H1 (cell line): ENCODE measurements at regions not wholly inside any gene's neighbourhood (a gene's known extent, or its start where the extent isn't known, plus 50 kb on each side); places are given as distances from the start of the nearest gene placed in this dataset.

Experiments used
- CTCF ChIA-PET: fragments of 300-600 bp; sonication (Branson Sonifier 250); formaldehyde crosslinking; loops from one replicate; lab custom pipeline; 2021; ENCODE audit not compliant: partially characterized antibody; lab: Charles Lee
- POLR2A ChIA-PET: fragments of 300-600 bp; sonication (Branson Sonifier 250); formaldehyde crosslinking; loops from one replicate; lab custom pipeline; 2021; ENCODE audit warnings: inconsistent platforms; ENCODE audit not compliant: partially characterized antibody; lab: Charles Lee
- DNase-seq, 2 experiments: peaks; one replicate each; pipeline versions ENCODE4 v3.0.0 to v3.0.0-alpha.2; 2010 to 2022; ENCODE audit warnings: low spot score in 2 of 2, low read depth in 1 of 2, mixed read lengths in 1 of 2
- FAIRE-seq: peaks from 2 replicates; lab custom pipeline; 2011; peaks lifted over from hg19 to GRCh38; lab: Jason Lieb, UNC
- H2AFZ ChIP-seq: 2 replicates; pipeline ENCODE4 v1.8.1; 2012; ENCODE audit warnings: low read length, inconsistent platforms
- H2AK5ac ChIP-seq: 2 replicates; pipeline ENCODE4 v1.6.1; 2013; ENCODE audit warnings: low read depth, low read length
- H2BK120ac ChIP-seq: replicated peaks from 2 replicates; pipeline ENCODE3; 2013; ENCODE audit warnings: low read depth, low read length, inconsistent platforms
- H2BK12ac ChIP-seq: 2 replicates; pipeline ENCODE4 v1.6.1; 2013; ENCODE audit warnings: low read depth, low read length
- H2BK15ac ChIP-seq: 2 replicates; pipeline ENCODE4 v1.6.1; 2013; ENCODE audit warnings: low read length
- H2BK20ac ChIP-seq: 2 replicates; pipeline ENCODE4 v1.6.1; 2013; ENCODE audit warnings: low read length
- H2BK5ac ChIP-seq: 2 replicates; pipeline ENCODE4 v1.6.1; 2013; ENCODE audit warnings: low read depth, low read length
- H3K14ac ChIP-seq: 2 replicates; pipeline ENCODE4 v1.6.1; 2013; ENCODE audit warnings: inconsistent platforms; ENCODE audit not compliant: insufficient read length
- H3K18ac ChIP-seq: 2 replicates; pipeline ENCODE4 v1.6.1; 2013; ENCODE audit warnings: low read length; ENCODE audit errors: extremely low read depth
- H3K23ac ChIP-seq: 2 replicates; pipeline ENCODE4 v1.6.1; 2013; ENCODE audit warnings: inconsistent platforms; ENCODE audit not compliant: insufficient read length
- H3K23me2 ChIP-seq: 2 replicates; pipeline ENCODE4 v1.6.1; 2013; ENCODE audit warnings: low read depth, low read length
- H3K27ac ChIP-seq: 2 replicates; pipeline ENCODE4 v1.6.1; 2011; ENCODE audit warnings: low read depth, low read length, inconsistent platforms
- H3K27me3 ChIP-seq, 4 experiments: replicated peaks in 1 of 4; 1 replicate in 1 of 4; 2 replicates in 3 of 4; pipeline versions ENCODE4 v1.6.1 to v1.8.1; 2011 to 2013; ENCODE audit warnings: low read length in 3 of 4, mild to moderate bottlenecking in 3 of 4, inconsistent platforms in 2 of 4, mixed read lengths in 2 of 4, moderate library complexity in 1 of 4; ENCODE audit not compliant: control insufficient read depth in 3 of 4, insufficient read depth in 3 of 4; ENCODE audit errors: extremely low read depth in 1 of 4
- H3K36me3 ChIP-seq, 4 experiments: 2 replicates each; pipeline versions ENCODE4 v1.6.1 to v1.8.1; 2011 to 2013; ENCODE audit warnings: mild to moderate bottlenecking in 4 of 4, low read length in 3 of 4, moderate library complexity in 2 of 4, control low read depth in 1 of 4, inconsistent platforms in 1 of 4; ENCODE audit not compliant: insufficient read depth in 4 of 4, control insufficient read depth in 2 of 4
- H3K4ac ChIP-seq: replicated peaks from 2 replicates; pipeline ENCODE3; 2013; ENCODE audit warnings: low read length, low read depth, mixed read lengths, inconsistent platforms; ENCODE audit not compliant: insufficient read length
- H3K4me1 ChIP-seq, 4 experiments: replicated peaks in 1 of 4; 1 replicate in 1 of 4; 2 replicates in 3 of 4; pipeline versions ENCODE4 v1.6.1 to v1.8.1; 2011 to 2013; ENCODE audit warnings: low read length in 3 of 4, inconsistent platforms in 2 of 4, mixed read lengths in 1 of 4; ENCODE audit not compliant: insufficient read depth in 4 of 4, control insufficient read depth in 3 of 4
- H3K4me2 ChIP-seq, 2 experiments: 2 replicates each; pipeline versions ENCODE4 v1.6.1 to v1.8.1; 2011 to 2013; ENCODE audit warnings: low read depth in 2 of 2, low read length in 2 of 2, control low read depth in 1 of 2, inconsistent platforms in 1 of 2, mild to moderate bottlenecking in 1 of 2; ENCODE audit not compliant: insufficient read depth in 1 of 2
- H3K4me3 ChIP-seq, 4 experiments: fragments of 200-600, 300-600 bp in 1 of 4; sonication (generic), shearing (Covaris generic), sonication (Bioruptor Twin) in 1 of 4; 2 replicates each; pipeline versions ENCODE4 v1.5.1 to v1.8.1; 2011 to 2016; ENCODE audit warnings: low read length in 4 of 4, low read depth in 3 of 4, control low read depth in 2 of 4, inconsistent platforms in 2 of 4, mild to moderate bottlenecking in 2 of 4, mixed read lengths in 1 of 4, moderate library complexity in 1 of 4; ENCODE audit not compliant: insufficient read depth in 2 of 4; ENCODE audit errors: extremely low read depth in 1 of 4
- H3K56ac ChIP-seq: replicated peaks from 2 replicates; pipeline ENCODE3; 2013; ENCODE audit warnings: low read depth, mild to moderate bottlenecking, mixed read lengths, low read length, inconsistent platforms; ENCODE audit not compliant: insufficient read length
- H3K79me1 ChIP-seq: 2 replicates; pipeline ENCODE4 v1.6.1; 2013; ENCODE audit warnings: low read depth, low read length, control low read depth
- H3K79me2 ChIP-seq, 2 experiments: 2 replicates each; pipeline versions ENCODE4 v1.6.1 to v1.8.1; 2012 to 2013; ENCODE audit warnings: low read length in 2 of 2, mild to moderate bottlenecking in 2 of 2, inconsistent platforms in 1 of 2; ENCODE audit not compliant: insufficient read depth in 2 of 2, control insufficient read depth in 1 of 2
- H3K9ac ChIP-seq, 4 experiments: replicated peaks in 1 of 4; 1 replicate in 1 of 4; 2 replicates in 3 of 4; pipeline versions ENCODE4 v1.6.1 to v1.8.1; 2011 to 2013; ENCODE audit warnings: low read depth in 3 of 4, low read length in 3 of 4, control low read depth in 2 of 4, mild to moderate bottlenecking in 2 of 4, moderate library complexity in 2 of 4, inconsistent platforms in 1 of 4; ENCODE audit errors: extremely low read depth in 1 of 4
- H3K9me3 ChIP-seq, 2 experiments: 2 replicates each; pipeline versions ENCODE4 v1.6.1 to v1.8.1; 2012 to 2013; ENCODE audit warnings: mild to moderate bottlenecking in 2 of 2, moderate library complexity in 2 of 2, control low read depth in 1 of 2, inconsistent platforms in 1 of 2, low read depth in 1 of 2, low read length in 1 of 2, mixed read lengths in 1 of 2; ENCODE audit not compliant: insufficient read depth in 2 of 2
- H4K20me1 ChIP-seq, 2 experiments: replicated peaks in 1 of 2; 2 replicates each; pipeline versions ENCODE3 to v1.8.1; 2011 to 2013; ENCODE audit warnings: inconsistent platforms in 2 of 2, low read length in 2 of 2, mild to moderate bottlenecking in 1 of 2; ENCODE audit not compliant: insufficient read depth in 2 of 2, control insufficient read depth in 1 of 2
- H4K5ac ChIP-seq: 2 replicates; pipeline ENCODE4 v1.6.1; 2013; ENCODE audit warnings: low read length, low read depth, mixed read lengths, inconsistent platforms; ENCODE audit not compliant: insufficient read length
- H4K8ac ChIP-seq: 2 replicates; pipeline ENCODE4 v1.8.0; 2013; ENCODE audit warnings: mild to moderate bottlenecking, moderate library complexity, low read length, inconsistent platforms; ENCODE audit not compliant: insufficient read depth; ENCODE audit errors: extremely low read depth
- H4K91ac ChIP-seq: replicated peaks from 2 replicates; pipeline ENCODE3; 2013; ENCODE audit warnings: low read length, mixed read lengths, inconsistent platforms; ENCODE audit not compliant: insufficient read length
- CEBPB ChIP-seq: IDR thresholded peaks from 2 replicates; pipeline ENCODE4 v1.6.1; 2012; ENCODE audit warnings: low read depth, low read length
- GABPA ChIP-seq: IDR thresholded peaks from 2 replicates; pipeline ENCODE4 v1.6.1; 2011; ENCODE audit warnings: mild to moderate bottlenecking, low read length, moderate library complexity, borderline replicate concordance; ENCODE audit not compliant: insufficient read depth
- NANOG ChIP-seq: IDR thresholded peaks from 2 replicates; pipeline ENCODE4 v1.6.1; 2011; ENCODE audit warnings: low read length, low read depth, mild to moderate bottlenecking, inconsistent platforms; ENCODE audit not compliant: insufficient read depth, poor library complexity, severe bottlenecking
- POU5F1 ChIP-seq: IDR thresholded peaks from 2 replicates; pipeline ENCODE4 v1.6.1; 2011; ENCODE audit warnings: low read depth, mild to moderate bottlenecking, low read length, moderate library complexity
- RXRA ChIP-seq: IDR thresholded peaks from 2 replicates; pipeline ENCODE4 v1.6.1; 2011; ENCODE audit warnings: low read depth, mild to moderate bottlenecking, low read length, moderate library complexity; ENCODE audit not compliant: insufficient read depth
- SUZ12 ChIP-seq: fragments of 200-600 bp; sonication (generic); IDR thresholded peaks from 2 replicates; pipeline ENCODE4 v1.6.1; 2012; ENCODE audit warnings: mild to moderate bottlenecking, inconsistent platforms, low read length, moderate library complexity, mixed read lengths
- WGBS, 2 experiments: shearing (Covaris generic) in 1 of 2; methylation state at CpG; one replicate each; pipeline versions ENCODE4 v1.1.6 to v1.1.7; 2013 to 2015; ENCODE audit warnings: low lambda C conversion rate in 2 of 2, mixed read lengths in 2 of 2, inconsistent platforms in 1 of 2, low coverage in 1 of 2, missing lambda C conversion rate in 1 of 2; ENCODE audit not compliant: insufficient replicate concordance in 2 of 2, insufficient coverage in 1 of 2, insufficient read length in 1 of 2; ENCODE audit errors: extremely low coverage in 1 of 2, missing lambda C conversion rate in 1 of 2; 5-methylcytosine and 5-hydroxymethylcytosine counted together

- Histone ChIP-seq H3K23me2 (no peaks in the 10 kb centered on the region), H2BK20ac (no peak overlapping the region), H3K14ac (no peak overlapping the region), H3K36me3 (no peaks in the 10 kb centered on the region), H3K27ac (no peak overlapping the region), H3K23ac (no peak overlapping the region), H3K4ac (no peak overlapping the region), H3K4me3 (no peak overlapping the region), H3K79me1 (no peaks in the 10 kb centered on the region), H3K9me3 (no peaks in the 10 kb centered on the region), H2BK15ac (no peak overlapping the region), H2AK5ac (no peak overlapping the region), H3K4me1 (no peaks in the 10 kb centered on the region; a peak in 1 of 7 replicates), H4K5ac (no peak overlapping the region), H4K20me1 (no peaks in the 10 kb centered on the region), H2BK5ac (no peak overlapping the region), H2AFZ (no peak overlapping the region), H4K8ac (no peak overlapping the region), H3K27me3 (no peaks in the 10 kb centered on the region), H3K4me2 (no peak overlapping the region), H2BK12ac (no peak overlapping the region), H3K79me2 (no peaks in the 10 kb centered on the region), H4K91ac (no peak overlapping the region), H3K56ac (no peak overlapping the region), H3K9ac (no peak overlapping the region), H3K18ac (no peak overlapping the region), H2BK120ac (no peak overlapping the region)
- TF ChIP-seq GABPA, result no peak
- TF ChIP-seq CEBPB, result no peak
- no peak for TF ChIP-seq POU5F1
- TF ChIP-seq RXRA, result no peak
- TF ChIP-seq NANOG, result no peak
- no peak for TF ChIP-seq SUZ12
- 75% methylated on average over 1 of the region's 1 CpG; no CpG with 5 or more reads in 1 of the 2 experiments for WGBS, 2 experiments
- POLR2A ChIA-PET, result no interaction called here
- no peak for DNase-seq
- FAIRE-seq, result no peak
- CTCF ChIA-PET, result interaction anchor here (1.2 kb wide), 1 partner anchor 14 kb away, joined by 4 read pairs; no protein-coding TSS in a partner anchor
Measured at GRCh38 chr7:50190776-50191175, 97.7 kb upstream of the ZPBP start.
